Mesendoderm (in vitro differentiated cells): ENCODE measurements at regions not wholly inside any gene's neighbourhood (a gene's known extent, or its start where the extent isn't known, plus 50 kb on each side); places are given as distances from the start of the nearest gene placed in this dataset.

Experiments
- DNase-seq: peaks from one replicate; pipeline ENCODE4 v3.0.0; 2013
- H2AK5ac ChIP-seq: 2 replicates; pipeline ENCODE4 v1.6.1; 2013; ENCODE audit warnings: low read length, inconsistent platforms
- H2BK120ac ChIP-seq: 2 replicates; pipeline ENCODE4 v1.6.1; 2013; ENCODE audit warnings: low read depth, mild to moderate bottlenecking, low read length, moderate library complexity, mixed read lengths
- H2BK15ac ChIP-seq: replicated peaks from 2 replicates; pipeline ENCODE4 v1.6.1; 2013; ENCODE audit warnings: low read depth, mild to moderate bottlenecking, moderate library complexity
- H2BK5ac ChIP-seq: 2 replicates; pipeline ENCODE4 v1.6.1; 2013; ENCODE audit warnings: low read length, inconsistent platforms
- H3K18ac ChIP-seq: 2 replicates; pipeline ENCODE4 v1.6.1; 2013; ENCODE audit warnings: mild to moderate bottlenecking, low read length, mixed read lengths
- H3K23ac ChIP-seq: one replicate; pipeline ENCODE4 v1.6.1; 2013; ENCODE audit warnings: low read length
- H3K27ac ChIP-seq: 2 replicates; pipeline ENCODE4 v1.5.1; 2013; ENCODE audit warnings: low read depth, mild to moderate bottlenecking, inconsistent platforms, low read length, moderate library complexity
- H3K27me3 ChIP-seq: 2 replicates; pipeline ENCODE4 v1.6.1; 2013; ENCODE audit warnings: low read length, control low read depth, mild to moderate bottlenecking, inconsistent platforms; ENCODE audit not compliant: insufficient read depth, poor library complexity
- H3K36me3 ChIP-seq: 2 replicates; pipeline ENCODE4 v1.6.1; 2013; ENCODE audit warnings: low read length, inconsistent platforms; ENCODE audit not compliant: control insufficient read depth, insufficient read depth
- H3K4ac ChIP-seq: one replicate; pipeline ENCODE4 v1.6.1; 2013; ENCODE audit warnings: low read depth, mild to moderate bottlenecking, low read length, moderate library complexity
- H3K4me1 ChIP-seq: 2 replicates; pipeline ENCODE4 v1.6.1; 2013; ENCODE audit warnings: low read depth, low read length, inconsistent platforms; ENCODE audit not compliant: control insufficient read depth
- H3K4me2 ChIP-seq: 2 replicates; pipeline ENCODE4 v1.6.1; 2013; ENCODE audit warnings: low read length
- H3K4me3 ChIP-seq: 2 replicates; pipeline ENCODE4 v1.5.1; 2013; ENCODE audit warnings: mild to moderate bottlenecking, low read length
- H3K56ac ChIP-seq: one replicate; pipeline ENCODE4 v1.6.1; 2013; ENCODE audit warnings: low read length
- H3K79me1 ChIP-seq: 2 replicates; pipeline ENCODE4 v1.6.1; 2013; ENCODE audit warnings: low read length, inconsistent platforms
- H3K79me2 ChIP-seq: 2 replicates; pipeline ENCODE4 v1.6.1; 2013; ENCODE audit warnings: mild to moderate bottlenecking, low read length; ENCODE audit not compliant: control insufficient read depth, insufficient read depth
- H3K9ac ChIP-seq: 2 replicates; pipeline ENCODE4 v1.6.1; 2013; ENCODE audit warnings: low read length, inconsistent platforms
- H4K5ac ChIP-seq: one replicate; pipeline ENCODE4 v1.6.1; 2013; ENCODE audit warnings: low read length
- H4K8ac ChIP-seq: one replicate; pipeline ENCODE4 v1.6.1; 2013; ENCODE audit warnings: low read depth, mild to moderate bottlenecking, control low read depth, low read length, moderate library complexity
- WGBS: extraction: QIAGEN DNeasy Blood & Tissue Kit; methylation state at CpG from one replicate; pipeline ENCODE4 v1.1.7; 2013; ENCODE audit warnings: low lambda C conversion rate, missing lambda C conversion rate; ENCODE audit not compliant: insufficient coverage; ENCODE audit errors: extremely low coverage; 5-methylcytosine and 5-hydroxymethylcytosine counted together

DNA sequence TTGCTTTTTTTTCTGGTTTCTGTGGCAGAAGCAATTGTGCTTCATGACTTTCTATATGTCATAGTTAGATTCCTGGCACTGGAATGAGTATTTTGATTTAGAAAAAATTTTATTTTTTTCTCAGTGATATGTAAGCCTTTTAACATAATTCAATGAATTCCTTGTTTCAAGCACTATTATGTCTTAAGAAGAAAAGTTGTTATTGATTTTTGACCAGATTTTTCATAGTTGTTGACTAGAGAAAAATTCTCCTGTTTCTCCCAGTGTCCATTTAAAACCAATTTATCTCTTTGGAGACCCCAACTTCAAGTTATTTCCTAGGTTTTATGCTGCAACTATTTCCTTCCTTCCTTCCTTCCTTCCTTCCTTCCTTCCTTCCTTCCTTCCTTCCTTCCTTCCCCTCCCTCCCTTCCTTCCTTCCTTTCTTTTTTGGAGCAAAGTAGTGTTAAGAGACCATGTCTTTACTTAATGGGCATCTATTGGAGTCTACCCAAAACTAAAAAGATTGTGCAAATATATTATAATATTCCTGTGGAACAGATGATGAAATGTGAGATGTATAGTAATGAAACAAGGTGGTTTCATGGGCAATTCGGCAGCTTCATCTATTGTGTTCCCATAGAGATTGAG, 346.9 kb downstream of the RNF144B start:
- H3K9ac ChIP-seq = no peak overlapping the region
- no peak overlapping the region for H3K23ac ChIP-seq
- no peaks in the 10 kb centered on the region for H3K4me1 ChIP-seq
- H4K8ac ChIP-seq = no peak overlapping the region
- H3K4me3 ChIP-seq = no peak overlapping the region
- H2AK5ac ChIP-seq = no peak overlapping the region
- H3K79me2 ChIP-seq = no peaks in the 10 kb centered on the region
- no peak overlapping the region for H2BK120ac ChIP-seq
- no peak overlapping the region for H3K4me2 ChIP-seq
- H3K79me1 ChIP-seq = no peaks in the 10 kb centered on the region
- H2BK5ac ChIP-seq = no peak overlapping the region
- no peak overlapping the region for H3K18ac ChIP-seq
- no CpG with 5 or more reads among the region's 1 CpG for WGBS
- no peak overlapping the region for H4K5ac ChIP-seq
- no peak overlapping the region for H3K4ac ChIP-seq
- H3K27ac ChIP-seq = no peak overlapping the region
- H2BK15ac ChIP-seq = no peak overlapping the region
- DNase-seq = no peak
- H3K36me3 ChIP-seq = no peaks in the 10 kb centered on the region
- H3K56ac ChIP-seq = no peak overlapping the region
- H3K27me3 ChIP-seq = no peaks in the 10 kb centered on the region

DNA sequence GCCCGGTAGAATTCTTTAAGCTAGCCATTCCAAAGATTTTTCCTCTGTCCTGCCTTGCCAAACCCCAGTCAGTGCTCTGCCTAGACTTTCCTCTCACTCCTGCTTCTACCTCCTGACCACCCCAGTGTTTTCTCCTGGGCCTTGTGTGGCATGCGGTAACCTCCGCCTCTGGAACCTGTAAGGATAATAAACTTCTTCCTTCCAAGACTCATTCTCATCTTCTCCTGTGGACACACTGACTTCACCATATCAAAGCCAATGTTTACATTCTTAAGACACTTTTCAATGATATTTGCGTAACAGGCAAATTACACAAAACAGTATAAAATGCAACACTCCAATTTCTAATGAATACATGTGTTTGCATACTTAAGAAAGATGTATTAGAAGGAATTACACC, 354.6 kb downstream of the RNF144B start:
- H3K79me2 ChIP-seq = no peaks in the 10 kb centered on the region
- H3K27me3 ChIP-seq = no peaks in the 10 kb centered on the region
- H3K4ac ChIP-seq = no peak overlapping the region
- H3K36me3 ChIP-seq = no peaks in the 10 kb centered on the region
- no peak overlapping the region for H3K23ac ChIP-seq
- no peak overlapping the region for H2BK5ac ChIP-seq
- H3K4me2 ChIP-seq = no peak overlapping the region
- no peak overlapping the region for H3K9ac ChIP-seq
- no peak overlapping the region for H3K56ac ChIP-seq
- no peak for DNase-seq
- H4K5ac ChIP-seq = no peak overlapping the region
- H4K8ac ChIP-seq = no peak overlapping the region
- H3K4me1 ChIP-seq = no peaks in the 10 kb centered on the region
- WGBS = no CpG with 5 or more reads among the region's 4 CpGs
- no peak overlapping the region for H3K27ac ChIP-seq
- no peak overlapping the region for H2BK15ac ChIP-seq
- H2AK5ac ChIP-seq = no peak overlapping the region
- H2BK120ac ChIP-seq = no peak overlapping the region
- H3K18ac ChIP-seq = no peak overlapping the region
- H3K79me1 ChIP-seq = no peaks in the 10 kb centered on the region
- no peak overlapping the region for H3K4me3 ChIP-seq

DNA sequence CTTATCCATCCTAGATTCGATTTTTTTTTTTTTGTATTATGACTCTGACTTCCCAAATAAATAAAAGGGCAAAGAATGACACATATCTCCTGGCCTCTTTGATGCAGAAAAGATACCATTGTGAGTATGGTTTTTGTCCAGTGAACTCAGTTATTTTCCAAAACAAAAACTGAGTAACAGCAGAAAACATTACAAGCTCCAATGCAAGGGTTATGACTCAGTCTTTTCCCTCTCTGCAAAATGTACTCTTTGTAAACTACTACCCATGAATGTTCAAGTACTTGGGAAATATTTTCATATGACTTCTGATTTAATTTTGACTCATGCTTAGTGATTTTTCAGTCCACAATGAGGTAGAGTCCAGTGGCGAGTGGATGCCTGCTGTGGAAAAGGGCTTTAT, 355.3 kb downstream of the RNF144B start:
- Histone ChIP-seq H4K8ac (no peak overlapping the region), H3K4me2 (no peak overlapping the region), H2BK120ac (no peak overlapping the region), H3K27ac (no peak overlapping the region), H3K36me3 (no peaks in the 10 kb centered on the region), H3K4ac (no peak overlapping the region), H3K18ac (no peak overlapping the region), H2BK15ac (no peak overlapping the region), H4K5ac (no peak overlapping the region), H3K79me2 (no peaks in the 10 kb centered on the region), H2AK5ac (no peak overlapping the region), H3K79me1 (no peaks in the 10 kb centered on the region), H3K56ac (no peak overlapping the region), H3K27me3 (no peaks in the 10 kb centered on the region), H3K4me1 (no peaks in the 10 kb centered on the region), H2BK5ac (no peak overlapping the region), H3K23ac (no peak overlapping the region), H3K9ac (no peak overlapping the region), H3K4me3 (no peak overlapping the region)
- no CpG with 5 or more reads among the region's 2 CpGs for WGBS
- DNase-seq = no peak

DNA sequence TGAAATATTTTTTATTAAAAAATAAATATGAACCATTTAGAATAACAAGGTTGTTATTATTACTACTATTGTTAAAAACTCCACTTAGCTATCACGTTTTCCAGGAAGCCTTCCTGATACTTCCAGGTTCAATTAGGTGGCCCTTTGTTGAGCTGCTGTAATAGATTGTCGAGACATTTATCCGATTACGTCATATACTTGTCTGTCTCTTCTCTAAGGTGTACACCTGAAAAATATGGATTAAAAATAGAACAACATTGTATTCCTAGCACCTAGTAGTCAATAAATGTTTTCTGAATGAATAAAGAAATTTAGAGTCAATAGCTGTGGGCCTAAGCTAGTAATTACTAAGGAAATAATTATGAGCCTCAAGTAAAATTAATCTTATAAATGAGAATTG, 359.6 kb downstream of the RNF144B start:
- Histone ChIP-seq H3K79me2 (no peaks in the 10 kb centered on the region), H2AK5ac (no peak overlapping the region), H3K9ac (no peak overlapping the region), H3K18ac (no peak overlapping the region), H3K27me3 (no peaks in the 10 kb centered on the region), H2BK120ac (no peak overlapping the region), H3K23ac (no peak overlapping the region), H3K4me3 (no peak overlapping the region), H3K4me2 (no peak overlapping the region), H4K5ac (no peak overlapping the region), H3K4me1 (no peaks in the 10 kb centered on the region), H3K36me3 (no peaks in the 10 kb centered on the region), H3K79me1 (no peaks in the 10 kb centered on the region), H4K8ac (no peak overlapping the region), H3K56ac (no peak overlapping the region), H2BK15ac (no peak overlapping the region), H3K27ac (no peak overlapping the region), H3K4ac (no peak overlapping the region), H2BK5ac (no peak overlapping the region)
- no peak for DNase-seq
- WGBS = no CpG with 5 or more reads among the region's 4 CpGs

DNA sequence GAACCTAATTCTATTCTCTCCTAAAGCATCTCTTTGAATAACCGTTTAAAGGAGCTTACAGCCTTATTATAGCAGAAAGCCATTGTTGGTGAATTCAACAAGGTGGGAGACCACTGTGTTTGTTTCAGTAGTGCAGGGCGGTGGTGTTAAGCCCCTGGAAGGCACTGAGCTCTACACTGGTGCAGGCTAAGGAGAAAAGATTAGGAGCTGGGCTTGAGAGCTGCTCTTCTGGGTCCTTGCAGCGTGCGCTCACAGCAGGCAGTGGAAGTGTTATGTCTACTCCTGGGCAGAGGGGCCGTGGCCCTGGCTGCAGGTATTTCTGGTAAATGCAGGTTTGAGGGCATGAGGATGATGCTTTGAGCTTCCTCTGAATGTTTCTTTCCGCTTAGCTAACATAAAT, 361.2 kb downstream of the RNF144B start:
- Histone ChIP-seq H2AK5ac (no peak overlapping the region), H3K4ac (no peak overlapping the region), H3K27me3 (no peaks in the 10 kb centered on the region), H3K4me3 (no peak overlapping the region), H3K56ac (no peak overlapping the region), H3K79me2 (no peaks in the 10 kb centered on the region), H3K4me1 (peaks cover 3% of the 10 kb centered on the region), H3K36me3 (no peaks in the 10 kb centered on the region), H4K5ac (no peak overlapping the region), H3K9ac (no peak overlapping the region), H2BK5ac (no peak overlapping the region), H3K27ac (no peak overlapping the region), H4K8ac (no peak overlapping the region), H3K79me1 (no peaks in the 10 kb centered on the region), H2BK120ac (no peak overlapping the region), H2BK15ac (no peak overlapping the region), H3K23ac (no peak overlapping the region), H3K18ac (no peak overlapping the region), H3K4me2 (no peak overlapping the region)
- no CpG with 5 or more reads among the region's 6 CpGs for WGBS
- no peak for DNase-seq
